ENCODE measurements at regions not wholly inside any gene's neighbourhood (a gene's known extent, or its start where the extent isn't known, plus 50 kb on each side); places are given as distances from the start of the nearest gene placed in this dataset.

GRCh38 chr18:45267622-45268021 is 347.7 kb upstream of the SLC14A2 start:
- no peak for TF ChIP-seq FOS (IDR thresholded peaks at IDR 0.05; ENCODE audit: borderline replicate concordance, insufficient read depth, low read length)
- TF ChIP-seq CTCF (IDR thresholded peaks at IDR 0.05; ENCODE audit: extremely low read depth in 1 of 2, insufficient read depth in 1 of 2, low read depth in 1 of 2, low read length in 2 of 2): no peak
- no peak for TF ChIP-seq POLR2A (IDR thresholded peaks at IDR 0.05; ENCODE audit: low read depth, low read length)
- TF ChIP-seq EZH2 (IDR thresholded peaks at IDR 0.05; ENCODE audit: borderline replicate concordance, low read depth, low read length, severe bottlenecking): no peak
- TF ChIP-seq POLR2AphosphoS5 (IDR thresholded peaks at IDR 0.05; ENCODE audit: insufficient read depth, low read depth, low read length): no peak
- TF ChIP-seq MYC (IDR thresholded peaks at IDR 0.05; ENCODE audit: low read depth, low read length): no peak
- TF ChIP-seq MAX (IDR thresholded peaks at IDR 0.05; ENCODE audit: insufficient read depth, insufficient read length): no peak

Data from endothelial cell of umbilical vein (primary cell).